Kidney capillary endothelial cell (primary cell): ENCODE measurements at regions not wholly inside any gene's neighbourhood (a gene's known extent, or its start where the extent isn't known, plus 50 kb on each side); places are given as distances from the start of the nearest gene placed in this dataset.
"Not testable (repeated sequence)": the region's sequence is repeated elsewhere in the genome, so short reads cannot be mapped to it uniquely, and the experiment has no call there.

ENCODE experiments used
- DNase-seq: peaks from one replicate; pipeline ENCODE4 v3.0.0-alpha.2; 2018; ENCODE audit warnings: low spot score

DNA sequence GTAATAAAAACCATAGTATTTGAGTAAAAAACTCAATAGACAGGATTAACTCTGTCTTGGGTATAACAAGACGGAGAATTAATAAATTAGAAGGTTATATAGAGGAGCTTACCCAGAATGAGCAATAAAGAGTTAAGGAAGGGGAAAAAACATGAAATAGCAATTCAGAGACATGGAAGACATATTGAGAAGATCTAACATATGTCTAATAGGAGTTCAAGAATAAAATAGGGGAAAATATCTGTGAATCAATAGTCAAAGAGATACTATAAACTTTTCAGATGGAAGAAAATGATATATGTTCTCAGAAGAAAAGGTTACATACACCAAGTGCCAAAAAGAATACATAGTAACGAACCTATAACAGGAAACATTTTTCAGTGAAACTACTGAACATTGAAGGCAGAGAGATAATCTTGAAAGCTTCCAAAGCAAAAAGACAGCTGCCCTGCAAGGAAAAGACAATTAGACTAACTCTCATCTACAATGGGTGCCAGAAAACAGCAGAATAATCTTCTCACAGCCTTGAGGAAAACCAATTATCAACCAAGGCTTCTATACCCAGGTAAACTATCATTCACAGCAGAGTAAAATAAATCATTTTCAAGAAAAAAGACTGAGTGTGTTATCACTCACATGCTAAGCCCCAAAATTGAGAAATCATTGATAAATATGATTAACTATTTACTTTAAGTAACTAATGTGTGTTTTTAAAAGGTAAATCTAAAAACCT, 106.0 kb downstream of the ENC1 start:
- no peak for DNase-seq

DNA sequence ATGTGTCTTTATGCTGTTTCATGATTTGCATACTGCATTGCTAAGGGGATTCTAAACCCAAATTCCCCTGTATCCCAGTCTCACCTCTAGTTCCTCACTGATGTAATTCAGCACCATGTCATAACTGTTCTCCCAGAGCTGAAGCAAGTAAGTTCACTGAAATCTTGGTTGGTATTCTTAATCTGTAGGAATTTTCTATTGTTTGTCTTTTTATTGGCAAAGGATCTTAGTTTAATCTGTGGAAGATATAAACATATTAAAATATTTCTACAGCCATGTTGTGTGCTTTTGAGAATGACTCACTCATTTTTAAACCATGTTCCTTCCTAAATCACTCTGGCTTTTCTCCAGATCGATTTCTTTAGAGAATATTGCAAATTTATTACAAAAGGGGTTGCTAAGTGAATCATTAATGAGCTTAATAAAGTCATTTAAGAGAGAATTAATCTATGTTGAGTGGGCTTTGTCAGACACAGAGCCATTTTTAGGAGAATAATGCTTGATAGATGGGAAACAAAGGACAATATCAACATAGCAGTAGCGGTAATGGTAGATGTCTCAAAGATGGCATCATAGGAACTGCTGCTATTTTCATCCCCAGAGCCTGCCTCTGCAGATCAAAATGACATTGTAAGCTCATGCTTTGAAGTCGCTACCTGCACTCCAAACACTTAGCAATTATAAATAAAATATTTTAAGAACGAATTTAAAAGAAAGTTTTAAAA, 110.0 kb downstream of the ENC1 start:
- no peak for DNase-seq

DNA sequence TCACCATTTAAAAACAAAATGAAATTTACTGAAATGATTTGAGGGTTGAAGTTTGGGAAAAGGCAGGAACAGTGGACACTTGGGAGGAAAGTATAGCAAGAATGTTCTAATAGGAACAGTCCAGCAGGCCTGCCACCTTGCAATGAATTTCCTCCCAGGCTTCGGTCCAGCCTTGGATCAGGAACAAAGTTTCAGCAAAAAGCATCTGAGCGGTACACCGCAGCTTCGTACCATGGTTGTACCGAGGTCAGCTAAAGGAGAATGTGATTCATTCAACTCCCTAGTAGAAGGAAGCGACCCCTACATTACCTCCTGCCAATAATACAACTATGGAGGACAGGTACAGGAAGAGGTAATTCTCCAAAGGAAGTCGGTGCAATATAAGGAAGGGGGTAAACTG, 111.4 kb downstream of the ENC1 start:
- DNase-seq, result no peak

DNA sequence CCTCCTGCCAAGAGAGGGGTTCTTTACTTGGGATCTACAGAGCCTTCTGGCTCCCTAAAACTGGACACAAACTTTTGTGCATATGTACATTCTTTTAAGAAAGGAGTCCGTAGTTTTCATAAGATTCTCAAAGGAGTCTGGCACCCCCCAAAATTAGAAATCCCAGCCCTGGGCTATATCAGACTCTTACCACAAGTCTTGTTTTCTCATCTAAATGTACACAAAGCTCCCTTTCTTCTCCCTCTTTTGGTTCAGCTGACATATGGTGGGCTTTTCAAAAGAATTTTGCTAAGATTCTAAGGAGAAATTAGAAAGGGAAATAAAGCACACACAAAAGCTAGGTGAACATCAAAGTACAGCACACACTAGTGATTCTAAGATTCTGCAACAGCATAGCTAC, 114.4 kb downstream of the ENC1 start:
- no peak for DNase-seq

DNA sequence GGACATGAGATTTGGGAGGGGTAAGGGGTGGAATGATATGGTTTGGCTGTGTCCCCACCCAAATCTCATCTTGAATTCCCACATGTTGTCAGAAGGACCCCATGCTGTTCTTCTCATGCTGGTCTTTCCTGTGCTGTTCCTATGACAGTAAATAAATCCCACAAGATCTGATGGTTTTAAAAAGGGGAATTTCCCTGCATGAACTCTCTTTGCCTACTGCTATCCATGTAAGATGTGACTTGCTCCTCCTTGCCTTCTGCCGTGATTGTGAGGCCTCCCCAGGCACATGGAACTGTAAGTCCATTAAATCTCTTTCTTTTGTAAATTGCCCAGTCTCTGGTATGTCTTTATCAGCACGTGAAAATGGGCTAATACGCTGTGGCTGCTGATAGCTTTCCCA, 115.8 kb downstream of the ENC1 start:
- DNase-seq, result not testable (repeated sequence)

DNA sequence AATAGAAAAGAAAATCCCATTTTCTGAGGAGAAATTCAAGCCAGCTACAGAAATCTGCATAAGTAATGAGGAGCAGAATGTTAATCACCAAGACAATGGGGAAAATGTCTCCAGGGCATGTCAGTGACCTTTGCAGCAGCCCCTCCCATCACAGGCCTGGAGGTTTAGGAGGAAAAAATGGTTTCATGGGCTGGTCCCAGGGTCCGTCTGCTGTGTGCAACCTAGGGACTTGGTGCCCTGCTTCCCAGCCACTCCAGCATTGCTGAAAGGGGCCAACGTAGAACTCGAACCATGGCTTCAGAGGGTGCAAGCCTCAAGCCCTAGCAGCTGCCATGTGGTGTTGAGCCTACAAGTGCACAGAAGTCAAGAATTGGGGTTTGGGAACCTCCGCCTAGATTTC, 116.8 kb downstream of the ENC1 start:
- not testable (repeated sequence) for DNase-seq

DNA sequence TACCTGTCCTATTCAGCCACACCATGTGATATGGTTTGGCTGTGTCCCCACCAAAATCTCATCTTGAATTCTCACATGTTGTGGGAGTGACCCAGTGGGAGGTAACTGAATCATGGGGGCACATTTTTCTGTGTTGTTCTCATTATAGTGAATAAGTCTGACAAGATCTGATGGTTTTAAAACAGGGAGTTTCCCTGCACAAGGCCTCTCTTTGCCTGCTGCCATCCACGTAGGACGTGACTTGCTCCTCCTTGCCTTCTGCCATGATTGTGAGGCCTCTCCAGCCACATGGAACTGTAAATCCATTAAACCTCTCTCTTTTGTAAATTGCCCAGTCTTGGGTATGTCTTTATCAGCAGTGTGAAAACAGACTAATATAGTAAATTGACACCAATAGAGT, 117.7 kb downstream of the ENC1 start:
- DNase-seq, result not testable (repeated sequence)

DNA sequence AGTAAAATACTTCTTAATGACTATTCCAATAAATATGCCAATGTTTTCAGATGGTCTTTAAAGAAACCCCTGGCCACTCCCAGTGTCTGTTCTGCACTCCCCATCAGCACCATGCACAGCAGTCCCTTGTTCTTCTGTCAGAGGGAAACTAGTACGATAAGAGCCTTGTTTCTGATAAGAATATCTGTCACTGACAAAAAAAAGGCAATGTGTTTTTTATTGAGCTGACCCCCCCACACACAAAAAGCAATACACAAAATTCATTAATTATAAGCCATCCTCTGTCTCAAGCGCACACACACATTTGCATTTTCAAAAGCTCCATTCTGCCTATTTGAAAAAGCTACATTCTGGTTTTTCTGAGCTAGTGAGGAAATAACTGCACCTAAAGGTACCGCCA, 119.1 kb downstream of the ENC1 start:
- DNase-seq, result no peak

DNA sequence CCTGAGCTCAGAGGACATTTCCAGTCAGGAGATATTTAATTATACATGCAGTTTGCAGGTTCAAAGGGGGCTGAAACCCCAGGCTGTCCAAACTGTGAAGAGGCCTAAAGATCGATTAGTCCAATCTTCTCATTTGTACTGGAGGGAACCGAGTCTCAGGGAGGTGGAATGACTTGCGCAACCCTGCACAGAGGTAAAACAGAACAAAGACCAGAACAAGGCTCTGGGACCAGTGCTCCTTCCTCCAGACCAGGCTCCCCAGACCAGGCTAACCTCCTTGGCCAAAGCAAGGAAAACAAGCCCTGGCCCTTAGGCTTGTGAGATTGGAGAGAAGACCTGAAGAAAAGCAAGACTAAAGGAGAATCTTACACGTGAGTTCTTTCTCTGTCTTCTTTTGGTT, 120.8 kb downstream of the ENC1 start:
- no peak for DNase-seq

DNA sequence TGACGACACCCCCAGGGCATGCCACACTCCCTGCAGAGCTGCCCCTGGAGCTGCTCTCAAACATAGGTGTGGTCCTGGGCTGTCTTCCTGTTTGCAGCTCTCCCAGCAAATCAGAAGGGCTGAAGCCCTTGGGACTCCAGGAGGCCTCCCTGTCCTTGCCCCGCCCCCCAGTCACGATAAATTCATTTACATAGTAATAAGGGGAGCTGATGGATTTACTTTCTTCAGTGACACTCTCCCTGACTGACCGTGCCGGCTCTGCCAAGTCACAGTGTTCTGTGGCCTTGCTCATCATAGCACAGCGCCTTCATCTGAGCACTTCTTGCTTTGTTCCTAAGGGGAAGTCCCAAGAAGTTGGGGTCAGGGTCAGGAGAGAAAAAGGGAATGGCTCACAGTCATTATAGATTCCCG, 121.4 kb downstream of the ENC1 start:
- no peak for DNase-seq

DNA sequence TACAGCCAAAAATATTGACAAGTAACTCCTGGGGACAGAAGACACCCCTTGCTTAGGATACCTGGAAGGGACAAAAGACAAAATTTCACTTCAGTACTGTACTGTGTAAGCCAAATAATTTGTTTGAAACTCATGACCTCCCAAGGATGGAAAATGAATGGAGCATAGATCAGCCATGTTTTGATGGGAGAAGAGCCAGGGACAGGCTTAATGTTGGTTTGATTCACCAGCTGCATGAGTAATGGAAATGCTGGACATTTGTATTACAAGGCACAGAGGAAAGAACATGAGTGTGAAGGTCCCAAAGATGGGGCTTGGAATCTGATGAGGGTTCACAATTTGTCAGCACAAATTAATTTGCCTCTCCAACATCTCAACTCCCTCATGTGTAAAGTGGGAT, 122.8 kb downstream of the ENC1 start:
- no peak for DNase-seq

DNA sequence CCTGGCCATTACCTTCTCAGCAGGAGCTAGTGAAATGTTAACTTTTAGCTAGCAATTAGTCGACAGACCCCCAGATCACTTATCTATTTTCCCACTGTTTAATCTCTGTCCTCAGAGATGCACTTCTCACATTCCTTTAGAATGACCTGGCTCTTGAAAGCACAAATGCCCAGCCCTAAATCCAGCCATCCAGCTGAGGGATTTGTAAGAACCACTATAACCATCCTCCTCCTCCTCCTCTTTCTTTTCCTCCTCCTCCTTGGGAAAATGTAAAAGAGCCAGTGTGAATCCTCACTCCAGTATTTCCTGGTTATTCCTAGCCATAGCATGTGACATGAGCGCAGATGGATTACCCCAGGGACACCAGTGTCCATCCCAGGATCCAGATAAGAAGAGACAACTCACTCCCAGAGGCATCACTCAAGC, 124.3 kb downstream of the ENC1 start:
- DNase-seq, result no peak

DNA sequence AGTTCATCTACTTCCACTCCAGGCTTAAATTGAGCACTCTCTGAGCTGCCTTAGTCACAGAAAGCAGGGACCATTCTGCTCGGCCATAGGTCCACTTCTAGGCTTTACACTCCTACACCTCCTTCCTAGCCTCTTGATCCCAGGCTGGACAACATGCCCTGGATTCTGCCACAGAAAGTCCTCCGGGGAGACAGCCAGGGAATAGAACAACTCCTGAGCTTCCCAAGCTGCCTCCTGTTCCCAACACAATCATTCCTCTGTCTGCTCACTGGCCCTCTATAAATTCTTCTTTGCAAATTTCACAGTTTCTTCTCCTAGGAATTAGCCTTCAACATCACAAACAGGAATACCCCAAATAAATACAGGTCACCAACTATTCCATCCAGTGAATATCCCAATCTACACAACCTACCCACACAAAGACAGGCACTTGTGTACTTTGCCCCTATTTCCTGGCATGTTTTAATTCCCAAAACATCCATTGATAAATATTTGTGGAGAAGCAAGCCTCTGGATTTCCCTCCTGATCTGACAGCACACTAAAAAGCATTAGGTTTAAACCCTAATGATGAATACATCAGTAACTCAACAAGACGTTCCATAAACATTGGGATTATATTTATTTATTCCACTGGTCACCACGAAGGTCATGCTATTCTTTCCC, 125.5 kb downstream of the ENC1 start:
- DNase-seq, result no peak

DNA sequence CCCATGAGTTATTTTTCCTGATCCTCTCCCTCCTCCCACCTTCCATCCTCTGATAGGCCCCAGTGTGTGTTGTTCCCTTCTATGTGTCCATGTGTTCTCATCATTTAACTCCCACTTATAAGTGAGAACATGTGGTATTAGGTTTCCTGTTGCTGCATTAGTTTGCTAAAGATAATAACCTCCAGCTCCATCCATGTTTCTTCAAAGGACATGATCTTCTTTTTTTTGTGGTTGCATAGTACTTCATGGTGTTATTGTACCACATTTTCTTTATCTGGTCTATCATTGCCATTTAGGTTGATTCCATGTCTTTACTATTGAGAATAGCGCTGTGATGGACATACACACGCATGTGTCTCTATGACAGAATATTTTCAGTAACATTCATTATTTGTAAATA, 128.8 kb downstream of the ENC1 start:
- DNase-seq, result not testable (repeated sequence)

DNA sequence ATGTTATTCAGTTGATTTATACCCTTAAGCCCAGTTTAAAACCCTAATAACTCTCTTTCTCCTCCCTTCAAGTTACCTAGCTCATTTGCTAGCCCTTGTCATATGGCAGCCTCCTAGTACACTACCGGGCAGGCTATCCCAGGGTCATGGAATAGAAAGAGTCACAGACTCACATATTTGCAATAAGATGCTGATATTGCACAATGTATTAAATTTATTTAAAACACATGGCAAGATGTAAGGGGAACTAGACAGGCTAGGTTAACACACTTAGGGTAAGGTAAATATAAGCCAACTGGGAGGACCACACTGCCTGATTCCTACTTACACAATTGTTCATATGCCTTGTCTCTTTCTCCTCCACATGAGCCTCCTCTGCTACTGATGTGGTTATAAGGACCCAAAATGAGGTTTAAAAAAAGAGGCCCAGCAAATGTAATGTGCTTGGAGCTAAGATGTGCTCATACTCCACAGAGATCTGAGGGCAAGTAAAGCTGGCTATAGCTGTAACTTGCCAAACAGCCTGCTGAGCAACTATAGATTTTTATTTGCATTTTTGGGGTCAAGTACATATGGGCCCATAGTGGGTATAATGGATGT, 130.0 kb downstream of the ENC1 start:
- no peak for DNase-seq

DNA sequence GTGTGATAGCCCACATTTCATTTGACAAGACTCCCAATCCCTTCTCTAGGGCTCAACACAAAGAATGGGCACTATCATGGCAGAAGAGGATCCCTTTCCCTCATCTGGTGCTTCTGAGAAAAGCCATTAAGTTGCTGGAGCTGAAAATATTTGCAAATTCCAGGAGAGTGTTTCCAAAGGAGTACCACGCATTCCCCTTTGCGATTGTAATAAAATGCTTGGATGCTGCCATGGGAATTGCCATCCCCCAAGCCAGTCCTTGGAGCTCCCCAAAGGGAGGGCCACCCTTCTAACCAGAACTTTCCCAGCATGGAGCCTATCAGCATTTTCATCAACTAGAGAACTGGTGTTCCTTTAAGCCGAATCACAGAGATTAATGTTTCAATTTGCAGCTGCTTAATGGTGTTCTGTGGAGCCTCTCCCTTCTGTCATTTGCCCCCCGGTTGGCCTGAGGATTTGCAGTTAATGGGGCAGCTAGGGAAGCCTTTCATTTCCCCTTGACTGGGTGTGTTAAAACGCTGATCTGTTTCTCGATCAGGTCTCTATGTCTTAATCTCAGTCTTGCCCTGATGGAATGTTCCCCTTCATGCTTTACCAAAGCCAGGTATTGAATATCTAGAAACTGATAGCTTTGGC, 133.0 kb downstream of the ENC1 start:
- DNase-seq, result no peak

DNA sequence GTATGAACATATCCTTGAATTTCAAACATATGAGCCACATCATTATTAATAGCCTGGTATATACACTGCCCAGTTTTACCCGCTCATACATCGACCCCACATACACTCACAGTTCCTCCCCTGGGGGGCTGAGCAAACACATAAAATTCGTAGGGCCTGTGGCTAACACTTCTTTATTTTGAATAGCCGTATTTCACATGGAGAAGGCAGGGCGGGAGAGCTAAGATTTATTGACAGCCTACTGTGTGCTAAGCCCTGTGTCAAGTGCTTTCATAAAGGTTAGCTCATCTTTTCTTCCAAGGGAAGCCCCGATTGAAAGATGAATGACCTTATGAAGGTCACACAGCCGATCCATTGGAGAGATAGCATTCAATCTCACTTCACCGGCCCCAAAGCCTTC, 134.4 kb downstream of the ENC1 start:
- DNase-seq, result no peak

DNA sequence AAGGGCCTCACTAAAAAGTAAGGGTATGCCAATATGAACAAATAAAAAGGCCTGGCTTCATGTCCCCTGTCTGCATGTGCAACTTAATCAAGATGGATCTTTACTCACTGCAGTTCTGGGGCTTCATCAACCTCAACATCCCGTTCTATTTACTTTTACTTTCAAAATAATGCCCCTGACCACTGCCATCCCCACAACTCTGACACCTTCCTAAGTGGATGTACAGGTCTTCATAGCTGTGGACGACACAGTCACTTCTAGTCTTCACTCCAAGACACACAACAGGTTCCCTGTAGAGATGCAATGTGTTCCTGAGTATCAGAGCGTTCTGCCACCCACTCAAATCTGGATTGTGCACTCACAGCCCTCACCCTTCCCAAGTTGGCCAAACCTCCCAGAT, 136.1 kb downstream of the ENC1 start:
- no peak for DNase-seq

DNA sequence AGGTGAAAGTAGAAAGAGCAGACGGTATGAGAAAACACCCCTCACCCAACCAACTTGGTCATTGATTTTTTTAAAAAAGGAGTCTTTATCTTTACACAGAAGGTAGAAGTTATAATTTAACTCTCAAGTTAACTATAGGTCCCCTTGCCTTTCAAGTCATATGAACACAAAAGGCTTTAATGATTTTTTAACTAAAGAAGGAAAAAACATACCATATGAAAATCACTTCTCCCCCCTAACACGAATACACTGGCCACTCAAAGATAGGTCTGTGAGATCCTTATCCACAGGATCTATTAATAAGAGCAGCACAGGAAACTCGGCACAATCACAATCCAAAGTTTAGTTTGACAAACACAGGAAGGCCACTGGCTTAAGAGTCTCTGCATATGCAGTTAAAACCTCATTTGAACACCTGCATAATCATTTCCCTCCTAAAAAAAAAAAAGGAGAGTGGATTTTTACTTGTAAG, 138.0 kb downstream of the ENC1 start:
- peak; percentile 33 for DNase-seq

DNA sequence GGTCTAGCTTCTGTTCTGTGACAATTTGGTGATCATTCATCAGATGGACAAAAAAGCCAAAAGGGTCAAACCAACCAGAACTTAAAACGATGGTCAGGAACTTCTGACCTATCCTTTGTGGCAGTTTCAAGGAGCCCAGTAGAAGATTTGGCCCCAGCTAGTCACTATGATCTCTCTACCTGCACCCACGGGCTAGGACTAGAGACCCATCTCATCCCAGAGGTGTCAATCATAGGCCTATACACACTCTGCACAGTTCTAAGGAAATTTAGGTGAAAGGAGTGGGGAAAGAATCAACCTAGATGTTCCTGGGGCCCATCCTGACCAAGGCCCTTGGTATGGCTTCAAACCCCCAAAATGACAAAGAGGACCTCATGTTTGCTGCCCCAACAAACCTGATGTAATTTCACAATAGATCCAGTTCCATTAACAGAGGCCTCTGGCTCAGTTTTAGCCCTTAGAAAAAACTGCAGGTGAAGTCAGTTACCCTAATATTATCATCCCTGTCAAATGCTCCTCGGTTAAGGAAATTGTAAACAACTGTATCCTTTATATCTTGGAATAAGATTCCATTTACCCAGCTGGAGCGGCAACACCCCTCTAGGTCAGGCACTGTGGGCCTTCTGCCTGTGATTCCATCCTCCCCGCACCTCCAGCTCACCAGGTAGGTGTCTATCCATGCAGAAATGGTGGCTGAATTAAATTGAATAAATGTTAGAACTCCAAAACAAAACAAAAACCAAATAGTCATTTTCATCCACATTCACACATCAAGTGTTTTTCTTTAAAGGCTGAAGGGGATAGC, 138.7 kb downstream of the ENC1 start:
- no peak for DNase-seq
